ENCODE measurements at regions not wholly inside any gene's neighbourhood (a gene's known extent, or its start where the extent isn't known, plus 50 kb on each side); places are given as distances from the start of the nearest gene placed in this dataset.
A peak's percentile ranks its signal among the peaks of the same experiment; 100 is the strongest.
"Not testable (repeated sequence)": the region's sequence is repeated elsewhere in the genome, so short reads cannot be mapped to it uniquely, and the experiment has no call there.

DNA sequence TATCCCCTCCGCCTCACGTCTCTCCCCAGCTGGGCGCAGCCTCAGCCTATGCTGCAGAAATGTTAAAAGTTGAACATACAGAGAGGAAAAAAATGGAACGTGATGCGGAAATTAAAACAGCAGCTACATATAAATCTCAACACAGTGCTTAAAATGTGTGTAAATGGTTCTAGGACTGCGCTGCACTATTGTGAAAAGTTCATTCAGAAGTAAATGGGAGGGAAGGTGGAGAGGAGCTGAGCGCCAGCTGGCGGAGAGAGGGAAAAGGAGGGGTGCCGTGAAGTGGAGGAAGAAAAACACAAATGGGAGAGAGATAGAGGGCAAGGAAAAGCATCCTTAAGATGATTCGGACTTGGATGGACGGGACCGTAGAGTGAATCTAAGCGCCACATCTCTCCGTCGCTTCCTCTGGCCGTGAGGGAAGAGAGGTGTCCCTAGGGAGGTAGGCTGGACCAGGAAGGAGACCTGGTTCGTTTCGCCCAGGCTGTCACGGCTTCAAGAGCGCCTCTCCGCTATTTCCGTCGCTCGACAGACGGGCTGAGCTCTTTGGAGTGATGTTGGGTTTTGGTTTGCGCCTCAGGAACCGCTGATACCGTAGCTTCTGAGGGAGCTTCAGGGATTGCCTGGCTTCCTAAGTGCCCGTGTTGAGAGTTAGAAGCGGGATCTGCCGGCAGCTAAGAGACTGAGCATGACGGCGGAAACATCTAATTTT lies 113.7 kb downstream of the TRIM27 start:
- no peak for DNase-seq

- DNase-seq: no peak
Observed at GRCh38 chr6:28810659-28811053, 113.1 kb downstream of the TRIM27 start.

GRCh38 chr6:28811873-28812272 lies 111.9 kb downstream of the TRIM27 start:
- no peak for DNase-seq

- DNase-seq: no peak
Observed at GRCh38 chr6:28812778-28813569, 110.8 kb downstream of the TRIM27 start.

- no peak for DNase-seq
Observed at GRCh38 chr6:28814032-28814976, 109.5 kb downstream of the TRIM27 start.

GRCh38 chr6:28816339-28816908 lies 107.4 kb downstream of the TRIM27 start:
- DNase-seq: no peak

DNA sequence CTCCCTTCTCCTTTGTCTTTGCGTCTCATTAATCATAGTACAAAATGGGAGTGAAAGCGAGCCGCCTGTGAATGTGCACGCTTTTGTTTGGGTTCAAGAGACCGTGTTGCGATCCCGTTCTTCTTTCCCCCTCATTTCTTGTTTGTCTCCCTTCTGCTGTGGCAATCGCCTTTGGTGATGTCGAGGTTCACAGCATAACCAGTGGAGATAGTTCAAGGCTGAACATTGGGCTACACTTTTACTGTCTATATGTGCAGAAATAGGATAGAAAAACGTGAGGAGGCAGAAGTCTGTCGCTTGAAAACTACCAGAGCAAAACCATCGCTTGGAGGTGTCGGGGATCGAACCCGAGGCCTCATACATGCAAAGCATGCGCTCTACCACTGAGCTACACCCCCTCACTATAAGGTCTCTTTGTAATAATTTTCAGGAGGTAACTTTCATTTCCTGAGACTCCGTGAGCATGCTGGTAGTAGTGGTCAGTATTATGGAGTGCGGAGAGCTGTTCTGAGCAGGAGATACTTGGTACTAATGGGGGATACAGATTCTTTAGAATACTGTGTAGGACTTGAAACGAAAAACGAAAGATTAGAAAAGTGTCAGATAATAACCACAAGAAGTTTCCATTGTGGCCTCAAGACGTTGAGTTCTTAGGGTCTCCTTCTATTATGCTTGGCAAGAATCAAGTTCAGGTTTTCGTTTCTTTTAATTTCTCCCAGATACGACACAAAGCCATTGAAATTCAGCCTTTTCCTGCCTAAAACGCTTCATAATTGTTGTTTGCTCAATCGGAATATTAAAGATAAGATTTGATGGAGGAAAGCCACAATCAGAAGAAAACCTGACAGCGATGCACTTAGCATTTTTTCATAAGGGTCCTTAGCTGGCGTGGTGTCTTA lies 106.6 kb downstream of the TRIM27 start:
- DNase-seq: no peak

DNA sequence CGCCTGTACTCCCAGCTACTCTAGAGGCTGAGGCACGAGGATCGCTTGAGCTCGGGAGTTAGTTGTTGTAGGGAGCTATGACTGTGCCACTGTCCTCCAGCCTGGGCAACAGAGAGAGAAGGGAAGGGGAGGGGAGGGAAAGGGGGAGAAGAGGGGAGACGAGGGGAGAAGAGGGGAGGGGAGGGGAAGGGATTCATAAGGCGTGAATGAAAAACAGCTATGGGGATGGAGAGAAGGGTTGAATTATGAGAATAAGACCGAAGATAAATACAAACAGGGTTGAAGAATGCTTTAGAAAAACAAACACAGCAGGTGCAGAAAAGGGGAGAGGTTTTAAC lies 106.0 kb downstream of the TRIM27 start:
- DNase-seq: no peak

GRCh38 chr6:28824793-28825731 lies 98.7 kb downstream of the TRIM27 start:
- DNase-seq: no peak

GRCh38 chr6:28825732-28826293 lies 98.0 kb downstream of the TRIM27 start:
- no peak for DNase-seq

DNA sequence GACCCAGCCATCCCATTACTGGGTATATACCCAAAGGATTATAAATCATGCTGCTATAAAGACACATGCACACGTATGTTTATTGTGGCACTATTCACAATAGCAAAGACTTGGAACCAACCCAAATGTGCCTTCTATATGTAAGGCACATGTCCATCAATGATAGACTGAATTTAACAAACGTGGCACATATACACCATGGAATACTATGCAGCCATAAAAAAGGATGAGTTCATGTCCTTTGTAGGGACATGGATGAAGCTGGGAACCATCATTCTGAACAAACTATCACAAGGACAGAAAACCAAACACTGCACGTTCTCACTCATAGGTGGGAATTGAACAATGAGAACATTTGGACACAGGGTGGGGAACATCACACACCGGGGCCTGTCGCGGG lies 92.1 kb downstream of the TRIM27 start:
- DNase-seq: not testable (repeated sequence)

GRCh38 chr6:28836703-28837102 lies 87.1 kb downstream of the TRIM27 start:
- not testable (repeated sequence) for DNase-seq

- DNase-seq: peak; percentile 55
Observed at GRCh38 chr6:28838289-28838633, 85.5 kb downstream of the TRIM27 start.

DNA sequence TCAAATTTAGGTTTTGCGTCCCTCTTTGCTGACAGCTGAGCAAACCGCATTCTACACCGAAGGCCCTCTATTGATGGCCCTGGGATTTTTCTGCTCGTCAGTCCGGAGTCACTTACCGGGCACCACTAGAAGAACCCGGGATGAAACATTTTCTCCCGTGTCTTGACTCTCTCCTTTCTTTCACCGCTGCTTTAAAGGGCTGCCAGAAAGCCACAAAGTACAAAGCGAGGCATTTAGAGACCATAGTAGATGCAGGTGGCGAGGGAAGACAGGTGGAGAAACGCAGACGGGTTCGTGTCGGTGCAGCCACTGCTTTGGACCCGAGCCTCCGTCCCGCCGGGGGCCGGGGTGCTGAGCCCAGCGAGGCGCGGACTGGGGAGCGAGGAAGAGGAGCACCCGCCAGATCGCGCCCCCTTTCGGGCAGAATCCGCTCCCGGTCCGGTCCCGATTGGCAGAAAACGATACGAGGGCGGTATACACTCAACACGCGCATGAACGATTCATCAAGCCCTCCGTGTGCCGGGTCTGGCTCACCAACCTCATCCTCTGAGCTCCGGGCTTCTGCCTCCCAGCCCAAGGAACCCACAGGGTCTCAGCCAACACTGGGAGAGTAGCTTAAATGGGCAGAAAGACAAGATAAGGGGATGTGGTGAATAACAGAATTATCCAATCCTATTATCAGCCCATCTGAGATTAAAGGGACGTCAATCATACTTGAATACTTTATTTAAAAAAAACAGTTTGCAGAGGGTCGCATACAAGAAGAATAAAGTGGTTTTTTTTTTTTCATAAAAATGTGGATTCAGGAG lies 84.9 kb downstream of the TRIM27 start:
- peak; percentile 55 for DNase-seq

DNA sequence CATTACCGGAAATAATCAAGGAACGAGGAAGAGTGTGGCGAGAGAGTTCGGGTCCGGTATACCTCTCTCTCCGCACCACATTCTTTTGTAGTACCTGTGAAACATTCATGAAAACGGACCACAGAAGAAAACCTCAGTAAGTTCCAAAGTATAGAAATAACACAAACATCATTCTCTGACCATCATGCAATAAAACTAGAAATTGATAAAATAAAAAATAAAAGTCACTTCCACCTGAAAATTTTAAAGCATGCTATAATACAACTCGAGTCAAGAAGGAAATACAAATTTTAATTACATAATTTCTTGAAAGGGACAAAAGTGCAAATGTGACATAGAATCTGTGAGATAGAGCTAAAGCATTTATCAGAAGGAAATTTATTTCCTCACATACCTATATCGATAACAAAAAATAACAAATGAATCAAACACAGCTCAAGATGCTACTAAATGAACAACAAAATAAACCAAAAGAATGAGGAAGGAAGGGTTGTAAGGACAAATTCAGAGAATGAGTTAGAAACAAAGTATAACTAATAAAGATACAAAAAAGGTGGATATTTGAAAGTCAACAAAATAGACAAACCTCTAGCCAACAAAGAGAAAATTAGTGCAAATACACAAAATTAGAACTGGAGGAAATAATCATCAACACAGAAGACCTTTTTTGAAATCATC lies 84.2 kb downstream of the TRIM27 start:
- no peak for DNase-seq

DNA sequence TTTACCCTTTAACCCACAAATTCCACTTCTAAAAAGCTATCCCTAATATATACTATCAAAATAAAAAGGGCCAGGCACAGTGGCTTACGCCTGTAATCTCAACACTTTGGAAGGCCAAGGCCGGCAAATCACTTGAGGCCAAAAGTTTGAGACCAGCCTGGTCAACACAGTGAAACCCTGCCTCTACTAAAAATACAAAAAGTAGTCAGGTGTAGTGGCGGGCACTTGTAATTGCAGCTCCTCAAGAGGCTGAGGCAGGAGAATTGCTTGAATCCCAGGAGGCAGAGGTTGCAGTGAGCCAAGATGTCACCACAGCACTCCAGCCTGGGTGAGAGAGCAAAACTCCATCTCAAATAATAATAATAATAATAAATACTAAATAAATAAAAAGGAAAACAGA lies 82.5 kb downstream of the TRIM27 start:
- DNase-seq: no peak

DNA sequence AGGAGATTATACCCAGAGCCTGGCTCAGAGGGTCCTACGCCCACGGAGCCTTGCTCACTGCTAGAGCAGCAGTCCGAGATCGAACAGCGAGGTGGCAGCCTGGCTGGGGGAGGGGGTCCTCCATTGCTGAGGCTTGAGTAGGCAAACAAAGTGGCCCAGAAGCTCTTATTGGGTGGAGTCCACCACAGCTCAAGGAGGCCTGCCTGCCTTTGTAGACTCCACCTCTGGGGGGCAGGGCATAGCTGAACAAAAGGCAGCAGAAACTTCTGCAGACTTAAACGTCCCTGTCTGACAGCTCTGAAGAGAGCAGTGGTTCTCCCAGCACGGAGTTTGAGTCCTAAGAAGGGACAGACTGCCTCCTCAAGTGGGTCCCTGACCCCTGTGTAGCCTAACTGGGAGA lies 75.0 kb downstream of the TRIM27 start:
- not testable (repeated sequence) for DNase-seq

Data from NCI-H2029 (cell line).